ENCODE measurements at regions not wholly inside any gene's neighbourhood (a gene's known extent, or its start where the extent isn't known, plus 50 kb on each side); places are given as distances from the start of the nearest gene placed in this dataset.
"Not testable (repeated sequence)": the region's sequence is repeated elsewhere in the genome, so short reads cannot be mapped to it uniquely, and the experiment has no call there.

GRCh38 chr2:138274421-138275291 is 226.9 kb upstream of the SPOPL start:
- FAIRE-seq: no peak

- FAIRE-seq: no peak
Observed at GRCh38 chr2:138275292-138275690, 226.3 kb upstream of the SPOPL start.

- no peak for FAIRE-seq
Observed at GRCh38 chr2:138275881-138276280, 225.7 kb upstream of the SPOPL start.

- no peak for FAIRE-seq
Observed at GRCh38 chr2:138276339-138276738, 225.2 kb upstream of the SPOPL start.

- no peak for FAIRE-seq
Observed at GRCh38 chr2:138277062-138277461, 224.5 kb upstream of the SPOPL start.

- no peak for FAIRE-seq
Observed at GRCh38 chr2:138279871-138280270, 221.7 kb upstream of the SPOPL start.

GRCh38 chr2:138280999-138281695 is 220.4 kb upstream of the SPOPL start:
- FAIRE-seq: no peak

- FAIRE-seq: no peak
Observed at GRCh38 chr2:138282014-138282672, 219.4 kb upstream of the SPOPL start.

- no peak for FAIRE-seq
Observed at GRCh38 chr2:138291805-138292204, 209.8 kb upstream of the SPOPL start.

GRCh38 chr2:138293045-138293444 is 208.5 kb upstream of the SPOPL start:
- no peak for FAIRE-seq

- no peak for FAIRE-seq
Observed at GRCh38 chr2:138293549-138293948, 208.0 kb upstream of the SPOPL start.

- no peak for FAIRE-seq
Observed at GRCh38 chr2:138294451-138294850, 207.1 kb upstream of the SPOPL start.

GRCh38 chr2:138296365-138296764 is 205.2 kb upstream of the SPOPL start:
- FAIRE-seq: no peak

- no peak for FAIRE-seq
Observed at GRCh38 chr2:138298120-138298814, 203.3 kb upstream of the SPOPL start.

- no peak for FAIRE-seq
Observed at GRCh38 chr2:138298900-138299299, 202.7 kb upstream of the SPOPL start.

GRCh38 chr2:138306626-138307025 is 194.9 kb upstream of the SPOPL start:
- FAIRE-seq: no peak

GRCh38 chr2:138307099-138307498 is 194.5 kb upstream of the SPOPL start:
- FAIRE-seq: no peak

GRCh38 chr2:138309760-138310159 is 191.8 kb upstream of the SPOPL start:
- no peak for FAIRE-seq

GRCh38 chr2:138312061-138312460 is 189.5 kb upstream of the SPOPL start:
- FAIRE-seq: no peak

- not testable (repeated sequence) for FAIRE-seq
Observed at GRCh38 chr2:138315619-138316018, 186.0 kb upstream of the SPOPL start.

- no peak for FAIRE-seq
Observed at GRCh38 chr2:138319616-138320015, 182.0 kb upstream of the SPOPL start.

- no peak for FAIRE-seq
Observed at GRCh38 chr2:138321458-138321857, 180.1 kb upstream of the SPOPL start.

Data from TTC549 (cell line).